ENCODE measurements at regions not wholly inside any gene's neighbourhood (a gene's known extent, or its start where the extent isn't known, plus 50 kb on each side); places are given as distances from the start of the nearest gene placed in this dataset.

DNA sequence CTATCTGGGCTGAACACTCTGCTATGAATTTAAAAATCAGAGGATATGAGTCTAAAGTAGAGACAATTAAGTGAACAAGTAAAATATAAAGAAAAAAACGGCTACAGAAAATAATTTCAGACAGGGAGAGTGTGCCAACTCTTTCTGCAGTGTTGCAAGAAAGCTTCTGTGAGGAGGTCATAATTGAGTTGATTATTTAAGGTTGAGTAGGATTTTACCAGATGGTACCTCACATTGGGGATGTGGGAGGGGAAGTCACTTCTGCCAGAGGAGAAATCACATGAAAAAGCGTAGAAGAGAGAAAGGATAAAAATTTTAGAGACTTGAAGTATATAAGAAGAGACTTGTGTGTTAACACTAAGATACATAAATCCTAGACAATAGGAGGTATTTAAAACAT lies 238.0 kb upstream of the NCAM2 start:
- TF ChIP-seq, protein P1, sequence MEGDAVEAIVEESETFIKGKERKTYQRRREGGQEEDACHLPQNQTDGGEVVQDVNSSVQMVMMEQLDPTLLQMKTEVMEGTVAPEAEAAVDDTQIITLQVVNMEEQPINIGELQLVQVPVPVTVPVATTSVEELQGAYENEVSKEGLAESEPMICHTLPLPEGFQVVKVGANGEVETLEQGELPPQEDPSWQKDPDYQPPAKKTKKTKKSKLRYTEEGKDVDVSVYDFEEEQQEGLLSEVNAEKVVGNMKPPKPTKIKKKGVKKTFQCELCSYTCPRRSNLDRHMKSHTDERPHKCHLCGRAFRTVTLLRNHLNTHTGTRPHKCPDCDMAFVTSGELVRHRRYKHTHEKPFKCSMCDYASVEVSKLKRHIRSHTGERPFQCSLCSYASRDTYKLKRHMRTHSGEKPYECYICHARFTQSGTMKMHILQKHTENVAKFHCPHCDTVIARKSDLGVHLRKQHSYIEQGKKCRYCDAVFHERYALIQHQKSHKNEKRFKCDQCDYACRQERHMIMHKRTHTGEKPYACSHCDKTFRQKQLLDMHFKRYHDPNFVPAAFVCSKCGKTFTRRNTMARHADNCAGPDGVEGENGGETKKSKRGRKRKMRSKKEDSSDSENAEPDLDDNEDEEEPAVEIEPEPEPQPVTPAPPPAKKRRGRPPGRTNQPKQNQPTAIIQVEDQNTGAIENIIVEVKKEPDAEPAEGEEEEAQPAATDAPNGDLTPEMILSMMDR (IDR thresholded peaks at IDR 0.05) = no peak
- H3K27ac Mint-ChIP-seq = no peak overlapping the region
- peaks cover 35% of the 10 kb centered on the region for H3K9me3 Mint-ChIP-seq
- H3K4me3 Mint-ChIP-seq = no peak overlapping the region
- H3K4me1 Mint-ChIP-seq (ENCODE audit: low read depth) = no peaks in the 10 kb centered on the region
- H3K27me3 Mint-ChIP-seq (ENCODE audit: insufficient read depth) = peaks cover 1% of the 10 kb centered on the region; the same call in 1 of the 2 replicates
- no peaks in the 10 kb centered on the region for H3K36me3 Mint-ChIP-seq (ENCODE audit: low read depth)
- DNase-seq = no peak

DNA sequence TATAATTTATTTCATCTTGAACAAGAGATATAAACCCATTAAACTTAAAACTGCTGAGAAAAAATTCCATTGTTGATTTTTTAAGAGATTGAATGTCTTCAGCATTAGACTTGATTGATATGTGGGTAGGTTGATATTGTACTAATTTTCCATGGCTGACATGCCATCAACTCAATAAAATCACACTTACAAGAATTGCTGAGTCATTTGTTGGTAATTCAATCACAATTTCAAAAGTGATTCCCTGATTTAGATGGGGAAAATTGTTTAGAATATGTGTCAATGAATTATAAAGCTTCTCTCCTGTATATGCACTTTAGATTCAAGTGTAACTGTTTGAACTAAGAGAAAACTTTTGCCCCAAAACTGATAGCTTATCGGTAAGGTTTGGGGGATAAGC lies 223.5 kb upstream of the NCAM2 start:
- Mint-ChIP-seq H3K4me3 (no peak overlapping the region), H3K4me1 (ENCODE audit: low read depth) (no peaks in the 10 kb centered on the region), H3K36me3 (ENCODE audit: low read depth) (no peaks in the 10 kb centered on the region), H3K9me3 (peaks cover 52% of the 10 kb centered on the region), H3K27me3 (ENCODE audit: insufficient read depth) (no peaks in the 10 kb centered on the region; the same call in 1 of the 2 replicates), H3K27ac (no peak overlapping the region)
- DNase-seq = no peak
- TF ChIP-seq, protein P1 (IDR thresholded peaks at IDR 0.05) = no peak

DNA sequence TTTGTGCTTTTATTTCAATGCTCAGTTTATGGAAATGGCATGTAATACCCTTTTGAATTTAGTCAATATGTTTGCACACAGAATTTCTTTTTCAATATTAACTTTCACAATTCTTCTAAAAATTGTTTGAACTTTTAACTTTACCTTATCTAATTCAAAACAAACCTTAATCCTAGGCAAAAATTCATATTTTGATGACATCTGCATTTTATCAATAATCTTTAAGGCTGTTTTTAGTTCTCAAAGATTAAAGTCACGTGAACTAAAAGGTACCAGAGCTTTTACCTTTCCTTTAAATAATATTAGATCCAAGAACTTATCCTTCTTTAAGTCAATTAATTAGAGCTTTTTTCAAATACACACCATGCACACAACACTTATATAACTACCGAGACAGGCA lies 218.9 kb upstream of the NCAM2 start:
- no peaks in the 10 kb centered on the region for H3K27me3 Mint-ChIP-seq (ENCODE audit: insufficient read depth)
- H3K36me3 Mint-ChIP-seq (ENCODE audit: low read depth) = no peaks in the 10 kb centered on the region
- H3K9me3 Mint-ChIP-seq = peaks cover 46% of the 10 kb centered on the region
- H3K4me3 Mint-ChIP-seq = no peak overlapping the region
- H3K4me1 Mint-ChIP-seq (ENCODE audit: low read depth) = no peaks in the 10 kb centered on the region
- TF ChIP-seq, protein P1 (IDR thresholded peaks at IDR 0.05) = no peak
- no peak for DNase-seq
- H3K27ac Mint-ChIP-seq = no peak overlapping the region

- no peak overlapping the region for H3K27ac Mint-ChIP-seq
- H3K9me3 Mint-ChIP-seq = peaks cover 49% of the 10 kb centered on the region
- DNase-seq = no peak
- no peaks in the 10 kb centered on the region for H3K4me1 Mint-ChIP-seq (ENCODE audit: low read depth)
- TF ChIP-seq, protein P1 (IDR thresholded peaks at IDR 0.05) = no peak
- H3K36me3 Mint-ChIP-seq (ENCODE audit: low read depth) = no peaks in the 10 kb centered on the region
- no peak overlapping the region for H3K4me3 Mint-ChIP-seq
- no peaks in the 10 kb centered on the region for H3K27me3 Mint-ChIP-seq (ENCODE audit: insufficient read depth)
These were observed 214.6 kb upstream of the NCAM2 start for GRCh38 chr21:20783611-20784010.

DNA sequence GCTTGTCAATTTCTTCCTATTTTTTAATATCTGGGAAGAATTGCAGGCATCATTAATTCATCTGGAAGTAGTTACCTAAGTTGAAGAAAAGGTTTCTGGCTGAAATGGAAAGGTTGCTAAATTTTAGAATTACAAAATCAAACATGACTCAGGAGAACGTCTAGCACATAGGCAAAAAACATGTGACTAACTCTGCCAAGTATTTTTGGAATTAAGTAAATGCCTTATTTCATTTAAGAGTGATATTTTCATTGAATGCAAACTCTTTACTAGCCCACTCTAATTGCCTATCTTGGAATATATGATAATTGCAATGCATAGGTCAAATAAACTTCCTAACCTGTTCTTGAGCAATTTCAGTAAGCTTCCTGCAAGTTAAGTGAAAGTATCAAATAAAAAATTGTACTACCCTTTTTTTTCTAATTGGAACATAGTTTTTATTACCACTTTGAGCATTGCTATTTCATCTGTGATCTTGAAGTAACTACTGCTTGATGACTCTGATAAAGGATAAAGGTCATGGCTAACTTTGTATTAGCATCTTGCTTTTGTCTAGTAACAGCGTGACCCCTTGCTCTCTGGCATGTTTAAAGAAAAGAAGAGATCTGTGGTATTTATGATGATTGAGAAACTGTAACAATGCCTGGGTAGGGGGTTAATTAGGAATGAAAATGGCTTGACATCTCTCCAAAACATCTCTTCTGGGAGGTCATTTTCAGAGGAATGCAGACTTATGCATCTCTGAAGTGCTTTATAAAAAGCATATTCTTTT lies 208.3 kb upstream of the NCAM2 start:
- DNase-seq = no peak
- Mint-ChIP-seq H3K27me3 (ENCODE audit: insufficient read depth) (no peaks in the 10 kb centered on the region), H3K36me3 (ENCODE audit: low read depth) (no peaks in the 10 kb centered on the region), H3K27ac (no peak overlapping the region), H3K9me3 (peaks cover 42% of the 10 kb centered on the region), H3K4me1 (ENCODE audit: low read depth) (no peaks in the 10 kb centered on the region), H3K4me3 (no peak overlapping the region)
- TF ChIP-seq, protein P1 (IDR thresholded peaks at IDR 0.05) = no peak

All from HFFc6 (cell line).